Erythroblast (primary cell): ENCODE measurements at regions not wholly inside any gene's neighbourhood (a gene's known extent, or its start where the extent isn't known, plus 50 kb on each side); places are given as distances from the start of the nearest gene placed in this dataset.

Experiments used
- GATA1 ChIP-seq: IDR thresholded peaks from 2 replicates; pipeline ENCODE4 v1.6.1; 2011; ENCODE audit warnings: low read depth, mild to moderate bottlenecking, control low read depth, low read length, moderate library complexity
- POLR2A ChIP-seq: IDR thresholded peaks from 2 replicates; pipeline ENCODE4 v1.6.1; 2011; ENCODE audit warnings: mild to moderate bottlenecking, low read length

DNA sequence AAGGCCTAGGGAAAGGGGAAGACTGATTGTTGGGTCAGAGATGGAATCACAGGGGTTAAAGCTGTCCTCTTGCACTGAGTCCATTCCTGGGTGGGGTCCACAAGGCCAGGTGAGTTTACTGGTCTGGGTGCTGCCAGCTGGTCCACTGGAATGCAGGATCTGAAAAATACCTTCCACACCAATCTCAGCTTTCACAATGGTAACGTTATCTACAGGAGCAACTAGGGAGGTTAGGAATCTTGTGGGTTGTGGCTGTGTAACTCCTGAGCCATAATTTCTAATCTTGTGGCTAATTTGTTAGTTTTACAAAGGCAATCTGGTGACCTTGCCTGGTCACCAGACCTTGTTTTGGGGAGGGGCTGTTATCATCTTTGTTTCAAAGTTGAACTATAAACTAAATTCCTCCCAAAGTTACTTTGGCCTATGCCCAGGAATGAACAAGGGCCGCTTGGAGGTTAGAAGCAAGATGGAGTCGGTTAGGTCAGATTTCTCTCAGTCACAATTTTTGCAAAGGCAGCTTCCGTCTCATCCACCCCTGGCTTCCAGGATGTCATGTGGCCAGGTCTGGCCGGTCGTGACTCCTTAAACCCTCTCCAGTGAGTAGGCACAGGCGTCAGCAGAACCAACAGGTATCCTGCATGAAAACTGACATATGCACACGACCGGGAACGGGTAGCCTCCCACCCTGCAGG is 123.3 kb upstream of the SH3BP4 start:
- TF ChIP-seq POLR2A (no peak), GATA1 (no peak)
